NOMO-1 (cell line): ENCODE measurements at regions not wholly inside any gene's neighbourhood (a gene's known extent, or its start where the extent isn't known, plus 50 kb on each side); places are given as distances from the start of the nearest gene placed in this dataset.
"Not testable (repeated sequence)": the region's sequence is repeated elsewhere in the genome, so short reads cannot be mapped to it uniquely, and the experiment has no call there.

Source experiments
- DNase-seq, 2 experiments: peaks; one replicate each; lab custom pipeline; 2025; ENCODE audit not compliant: unreplicated experiment in 2 of 2; lab: John Stamatoyannopoulos, UW

DNA sequence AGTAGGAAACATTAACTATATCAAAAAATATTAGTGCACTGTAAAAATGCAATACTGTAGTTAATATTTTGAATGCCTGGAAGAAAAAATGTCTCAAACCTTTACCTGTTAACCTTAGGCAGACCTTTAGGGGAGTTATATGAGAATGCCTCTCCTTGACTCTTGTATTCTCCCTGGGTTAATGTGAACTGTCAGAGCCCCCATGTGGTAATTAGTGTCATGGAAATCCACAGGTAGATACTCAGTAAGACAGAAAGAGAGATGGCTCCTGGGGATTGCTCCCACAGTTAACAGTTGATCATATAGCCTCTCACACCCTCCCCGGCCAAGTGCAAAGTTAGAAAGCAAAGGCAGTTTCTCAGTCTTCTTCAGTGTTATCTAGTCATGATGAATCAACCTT is 742.8 kb downstream of the NR2F1-AS1 start:
- no peak for DNase-seq

DNA sequence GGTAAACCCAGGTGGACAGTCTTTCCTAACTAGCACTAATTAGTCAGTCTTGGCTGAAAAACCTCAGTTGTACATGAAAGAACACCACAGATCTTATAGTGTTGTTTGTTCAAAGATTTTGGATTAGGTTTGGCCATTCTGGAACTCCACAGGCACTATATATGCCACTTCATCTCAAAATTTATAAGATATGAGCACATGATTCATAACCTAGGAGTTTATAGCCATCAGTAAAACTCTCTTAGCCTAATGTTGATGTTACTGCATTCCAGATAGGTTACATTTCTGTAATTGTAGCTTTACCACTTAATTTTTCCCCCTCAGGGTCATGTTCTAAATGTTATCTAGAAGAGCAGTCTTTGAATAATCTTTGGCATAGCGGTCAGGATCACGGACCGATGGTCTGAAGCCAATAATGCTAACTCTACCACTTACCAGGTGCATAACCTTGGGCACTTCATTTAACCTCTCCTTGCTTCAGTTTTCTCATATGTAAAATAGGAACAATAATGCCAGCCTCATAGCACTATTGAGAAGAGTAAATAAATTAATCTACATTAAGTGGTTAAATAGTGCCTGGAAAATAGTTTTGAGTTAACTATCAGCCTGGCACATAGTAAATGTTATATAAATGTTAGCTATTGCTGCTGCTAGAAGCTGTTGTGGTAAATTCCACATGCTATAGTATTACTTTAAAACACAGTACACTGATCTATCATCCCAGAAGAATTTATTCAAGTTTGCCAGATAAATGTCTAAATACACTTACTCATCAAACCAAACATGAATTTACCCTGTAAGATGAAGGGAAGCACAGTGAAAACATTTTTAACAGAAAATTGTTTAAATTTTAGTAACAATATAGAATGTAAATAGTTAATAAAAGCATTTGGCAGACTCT is 743.9 kb downstream of the NR2F1-AS1 start:
- no peak for DNase-seq

DNA sequence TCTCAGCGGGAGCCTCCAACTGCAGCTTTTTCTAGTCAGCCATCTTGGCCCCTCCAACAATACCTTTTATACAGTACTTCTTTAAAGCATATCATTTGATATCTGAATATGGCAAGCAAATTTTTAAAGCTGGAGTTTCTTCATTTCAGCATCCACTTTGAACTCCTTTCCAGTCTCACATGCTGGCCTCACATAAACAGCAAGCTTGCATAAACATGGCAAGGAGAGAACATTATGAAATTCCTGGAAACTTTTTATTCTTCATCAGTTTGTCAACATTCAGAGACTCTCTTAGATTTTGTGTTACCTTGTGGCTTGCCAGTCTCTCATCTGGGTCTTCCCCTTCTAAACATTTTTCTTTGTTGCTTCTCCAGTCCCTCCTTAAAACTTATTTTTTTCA is 745.3 kb downstream of the NR2F1-AS1 start:
- DNase-seq: no peak

DNA sequence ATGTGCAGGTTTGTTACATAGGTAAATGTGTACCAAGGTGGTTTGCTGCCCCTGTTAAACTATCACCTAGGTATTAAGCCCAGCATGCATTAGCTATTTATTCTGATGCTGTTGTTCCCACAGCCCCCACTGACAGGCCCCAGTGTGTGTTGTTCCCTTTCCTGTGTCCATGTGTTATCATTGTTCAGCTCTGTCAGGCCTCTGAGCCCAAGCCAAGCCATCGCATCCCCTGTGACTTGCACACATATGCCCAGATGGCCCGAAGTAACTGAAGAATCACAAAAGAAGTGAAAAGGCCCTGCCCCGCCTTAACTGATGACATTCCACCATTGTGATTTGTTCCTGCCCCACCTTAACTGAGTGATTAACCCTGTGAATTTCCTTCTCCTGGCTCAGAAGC is 757.5 kb downstream of the NR2F1-AS1 start:
- DNase-seq: not testable (repeated sequence)

DNA sequence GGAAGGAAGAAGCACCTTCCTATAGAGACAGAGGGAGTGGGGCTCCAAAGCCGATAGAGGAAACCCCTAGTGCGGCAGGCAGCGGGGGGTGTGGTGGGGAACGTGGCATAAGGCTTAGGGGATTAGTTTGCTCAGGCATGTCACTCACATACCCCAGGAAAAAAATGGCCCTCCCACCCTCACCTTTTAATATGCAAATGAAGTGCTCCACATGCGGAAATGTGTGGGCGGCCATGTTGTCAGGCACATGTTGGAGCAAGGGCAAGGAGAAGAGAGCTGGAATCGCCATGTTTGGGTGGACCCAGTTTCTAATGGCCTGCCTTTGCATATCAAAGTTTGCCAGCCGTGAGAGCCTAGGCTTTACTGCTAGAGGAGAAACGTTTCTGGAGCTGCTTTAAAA is 758.8 kb downstream of the NR2F1-AS1 start:
- no peak for DNase-seq

DNA sequence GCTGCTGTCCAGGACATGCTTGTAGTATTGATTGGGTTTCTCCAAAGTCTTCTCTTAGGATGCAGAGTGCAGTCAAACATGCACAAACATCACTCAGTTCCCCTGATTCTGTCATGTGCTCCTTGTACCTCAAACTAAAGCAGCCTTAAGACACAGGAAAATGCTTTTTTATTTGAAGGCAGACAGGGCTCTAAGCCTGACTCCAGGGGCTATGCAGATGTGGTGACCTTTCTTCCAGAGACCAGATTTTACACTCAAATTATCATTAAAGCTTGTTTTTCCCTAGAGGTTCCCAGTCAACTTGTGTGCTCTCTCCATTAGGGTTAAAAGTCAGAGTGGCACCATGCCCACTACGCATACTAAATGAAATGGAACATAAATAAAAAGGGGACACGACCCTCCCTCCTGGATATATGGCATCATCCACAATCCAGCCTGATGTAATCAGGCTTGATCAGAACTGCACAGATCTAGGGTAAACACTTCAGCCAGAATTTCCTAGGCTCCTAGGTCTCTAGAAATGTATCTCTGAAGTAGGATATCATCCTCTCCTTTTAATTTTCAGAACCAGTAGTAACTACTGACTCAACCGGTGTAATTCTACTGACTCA is 771.1 kb downstream of the NR2F1-AS1 start:
- DNase-seq: no peak

DNA sequence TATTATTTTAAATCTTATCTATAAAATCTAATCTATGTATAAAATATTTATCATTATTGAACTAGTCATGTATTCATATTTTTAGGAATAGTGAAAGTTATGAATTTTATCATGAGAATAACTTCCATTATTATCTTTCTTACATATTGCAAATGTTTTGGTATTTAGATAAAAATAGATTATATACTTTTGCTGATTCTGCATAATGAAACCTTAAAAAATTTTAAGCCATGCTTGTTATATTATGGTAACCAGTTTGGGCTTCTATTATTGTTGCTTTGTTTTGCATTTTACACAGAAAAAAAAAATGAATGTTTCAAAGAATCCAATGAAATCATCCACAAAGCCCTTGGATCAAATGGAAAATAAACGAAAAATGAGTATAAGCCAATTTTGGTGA is 772.5 kb downstream of the NR2F1-AS1 start:
- no peak for DNase-seq

DNA sequence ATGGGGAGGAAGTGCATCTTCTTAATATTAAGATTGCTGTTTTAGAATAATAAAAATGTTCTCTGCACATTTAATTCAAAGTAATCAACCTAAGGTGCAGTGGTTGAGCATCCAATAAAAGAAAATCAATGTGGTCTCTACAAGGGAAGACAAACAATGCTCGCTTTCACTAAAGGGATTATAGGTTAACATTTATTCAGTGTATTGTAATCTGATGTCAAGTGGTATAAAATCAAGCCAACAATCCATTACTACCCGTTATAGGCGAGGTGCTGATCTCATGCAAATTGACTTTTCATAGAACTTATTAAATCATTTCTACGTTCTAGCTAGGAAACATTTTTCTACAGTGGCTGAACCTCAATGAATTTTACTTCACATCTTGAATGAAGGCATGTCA is 773.9 kb downstream of the NR2F1-AS1 start:
- no peak for DNase-seq

DNA sequence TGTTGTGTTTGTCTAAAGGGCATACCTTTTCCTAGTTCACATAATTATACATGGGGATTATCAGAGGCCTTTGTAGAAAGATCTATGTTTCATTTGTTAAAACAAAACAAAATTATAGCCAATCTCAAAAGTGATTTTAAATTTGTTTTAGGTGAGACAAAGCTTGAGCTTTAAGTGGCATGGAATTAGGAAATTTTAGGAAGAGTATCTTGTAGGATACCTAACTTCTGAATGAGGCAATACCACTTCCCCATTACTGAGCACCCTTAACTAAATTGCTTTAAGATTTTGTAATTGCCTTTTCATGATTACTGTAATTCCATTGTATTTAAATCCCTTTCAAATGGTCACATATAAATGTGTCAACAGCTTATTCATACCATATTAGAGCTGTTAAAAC is 775.6 kb downstream of the NR2F1-AS1 start:
- no peak for DNase-seq

DNA sequence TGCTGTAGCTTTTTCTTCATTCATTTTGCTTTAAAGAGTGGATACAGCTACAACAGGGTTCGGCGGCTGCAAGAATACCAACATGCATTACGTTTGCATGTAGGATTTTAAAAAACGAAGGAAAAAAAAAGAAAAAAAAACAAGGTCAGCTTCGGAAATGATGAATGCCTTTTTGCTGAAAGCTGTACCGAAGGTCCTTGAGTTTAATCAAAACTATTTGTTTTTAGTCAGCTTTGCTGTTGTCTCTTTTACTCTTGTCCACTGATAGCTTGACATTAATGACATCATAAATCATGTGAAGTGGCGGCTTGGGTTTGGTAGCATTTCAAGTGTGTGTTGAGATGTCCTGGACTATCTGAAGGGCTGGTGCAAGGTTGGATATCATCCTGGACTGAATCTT is 779.1 kb downstream of the NR2F1-AS1 start:
- DNase-seq: no peak

DNA sequence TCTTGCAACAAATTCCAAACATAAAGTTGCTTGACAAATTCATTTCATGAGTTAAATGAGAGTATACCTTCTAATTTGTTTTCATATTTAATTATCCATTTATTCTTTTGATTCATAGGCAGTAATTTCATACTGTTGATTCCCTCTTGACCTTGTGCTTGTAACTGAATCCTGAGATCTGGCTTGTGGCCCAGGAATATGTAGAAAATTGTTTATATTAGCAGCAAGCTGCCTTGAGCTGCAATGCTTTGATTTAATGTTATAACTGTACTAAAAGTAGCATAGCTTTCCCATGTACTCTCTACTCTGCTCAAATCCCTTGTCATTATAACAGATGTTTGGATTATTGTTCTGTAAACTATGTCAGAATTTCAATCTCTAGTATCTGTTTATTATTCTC is 780.7 kb downstream of the NR2F1-AS1 start:
- no peak for DNase-seq

DNA sequence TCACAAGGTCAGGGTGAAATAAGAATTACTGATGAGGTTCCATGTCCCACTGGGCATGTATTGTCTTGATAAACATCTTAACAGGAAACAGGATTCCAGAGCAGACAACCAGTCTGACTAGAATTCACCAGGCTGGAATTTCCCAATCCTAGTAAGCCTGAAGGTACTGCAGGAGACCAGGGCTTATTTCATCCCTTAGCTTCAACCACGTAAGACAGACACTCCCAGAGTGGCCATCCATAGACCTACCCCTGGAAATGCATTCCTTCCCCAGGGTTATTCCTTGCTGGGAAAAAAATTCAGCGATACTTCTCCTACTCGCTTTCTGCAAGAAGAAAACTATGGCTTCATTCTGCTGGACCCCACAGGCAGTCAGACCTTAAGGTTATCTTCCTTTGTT is 785.4 kb downstream of the NR2F1-AS1 start:
- DNase-seq: no peak

DNA sequence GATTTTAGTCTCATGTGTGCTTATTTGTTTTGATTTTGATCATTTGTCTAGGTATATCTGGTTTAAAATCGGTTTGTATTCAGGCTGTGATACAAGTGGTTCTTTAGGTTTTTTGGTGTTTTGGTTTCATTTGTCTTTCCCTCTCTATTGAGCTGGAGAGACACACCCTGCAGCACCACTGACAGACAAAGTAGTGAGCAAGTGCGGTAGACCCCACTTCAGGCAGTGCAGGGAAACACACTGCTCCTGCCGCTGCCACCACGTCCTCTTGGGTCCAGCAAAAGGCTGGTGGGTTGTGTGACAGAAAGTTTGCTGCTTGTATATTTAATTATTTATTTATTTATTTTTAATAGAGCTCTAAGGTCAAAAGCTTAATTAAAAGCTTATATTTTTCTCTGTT is 801.0 kb downstream of the NR2F1-AS1 start:
- DNase-seq: no peak

DNA sequence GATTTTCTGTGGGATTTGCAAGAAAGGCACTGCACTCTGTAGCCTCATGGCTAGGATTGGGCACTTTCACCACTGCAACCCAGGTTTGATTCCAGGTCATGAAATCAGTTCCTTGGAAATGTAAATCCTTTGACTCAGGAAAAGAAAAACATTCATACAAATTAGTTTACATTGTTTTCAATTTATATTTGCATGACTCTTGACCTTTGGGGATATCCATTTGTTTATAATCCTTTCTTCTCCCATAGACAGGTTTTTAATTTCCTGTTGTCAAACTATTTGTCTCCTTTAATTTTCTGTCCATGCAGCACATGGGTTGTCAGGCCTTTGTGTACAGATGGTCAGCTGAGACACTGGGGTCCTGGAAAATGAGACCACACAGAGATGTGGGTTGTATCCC is 801.5 kb downstream of the NR2F1-AS1 start:
- no peak for DNase-seq

DNA sequence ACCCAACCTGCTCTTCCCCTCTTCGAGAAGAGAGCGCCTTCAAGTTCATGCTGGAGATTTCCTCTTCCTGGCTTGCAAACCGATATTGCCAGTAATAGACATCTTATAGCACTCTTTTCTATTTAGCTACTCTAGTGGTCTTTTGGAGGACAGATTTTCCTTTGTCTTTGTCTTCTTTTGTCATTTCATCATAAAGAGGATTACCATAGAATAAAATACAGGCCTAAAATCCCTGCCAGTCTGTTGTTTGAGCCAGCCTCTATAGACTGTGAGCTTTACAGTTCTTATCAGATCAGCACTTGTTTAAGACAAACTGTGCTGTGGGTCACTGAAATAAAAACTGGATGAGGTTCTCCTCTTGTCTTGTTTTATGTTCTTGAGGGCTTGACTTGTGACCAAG is 802.8 kb downstream of the NR2F1-AS1 start:
- DNase-seq: no peak

DNA sequence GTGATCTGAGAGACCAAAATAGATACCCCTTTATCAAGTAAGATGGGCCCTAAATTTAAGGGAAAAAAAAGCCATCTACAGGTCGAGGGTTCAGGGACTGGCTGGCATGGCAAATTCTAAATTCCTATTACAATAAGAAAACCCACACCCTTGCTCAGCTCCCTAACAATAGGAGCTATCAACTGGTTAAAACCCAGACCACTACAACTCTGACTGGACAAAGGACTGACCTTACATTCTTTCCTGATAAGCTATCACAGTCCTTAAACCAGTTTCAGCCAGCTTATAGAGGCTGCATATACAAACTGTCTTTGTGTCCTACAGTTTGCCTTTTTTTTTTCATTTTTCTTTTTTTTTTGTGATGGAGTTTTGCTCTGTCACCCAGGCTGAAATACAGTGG is 803.6 kb downstream of the NR2F1-AS1 start:
- no peak for DNase-seq

DNA sequence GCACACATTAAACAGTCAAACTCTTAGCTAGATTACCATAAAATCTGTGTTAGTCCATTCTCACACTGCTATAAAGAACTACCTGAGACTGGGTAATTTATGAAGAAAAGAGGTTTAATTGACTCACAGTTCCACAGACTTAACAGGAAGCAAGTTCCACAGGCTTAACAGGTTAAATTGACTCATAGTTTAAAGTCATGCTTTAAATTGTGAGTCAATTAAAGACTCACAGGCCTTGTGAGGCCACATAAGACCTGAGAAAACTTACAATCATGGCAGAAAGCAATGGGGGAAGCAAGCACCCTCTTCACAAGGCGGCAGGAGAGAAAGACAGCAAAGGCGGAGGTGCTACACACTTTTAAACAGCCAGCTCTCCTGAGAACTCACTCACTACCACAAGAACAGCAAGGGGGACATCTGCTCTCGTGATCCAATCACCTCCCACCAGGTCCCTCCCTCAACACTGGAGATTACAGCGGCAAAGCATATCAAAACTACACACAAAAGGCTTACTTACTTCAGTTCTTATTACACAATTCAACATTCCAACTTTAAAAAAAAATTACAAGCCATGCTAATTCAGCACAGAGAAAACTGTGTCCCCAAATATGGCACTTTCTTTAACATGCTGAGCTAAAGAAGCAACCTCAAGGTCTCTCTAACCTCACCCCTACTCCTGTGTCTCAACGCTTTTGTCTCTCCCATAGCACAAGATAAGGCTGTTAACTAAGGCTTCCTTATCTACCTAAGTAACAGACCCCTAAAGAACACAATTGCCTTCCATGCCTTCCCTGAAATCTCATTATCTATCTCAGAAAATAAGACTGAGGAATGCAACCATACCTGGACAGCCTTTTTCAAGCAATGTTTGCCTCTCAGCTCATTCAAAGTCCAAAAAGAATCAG is 805.1 kb downstream of the NR2F1-AS1 start:
- DNase-seq: no peak

DNA sequence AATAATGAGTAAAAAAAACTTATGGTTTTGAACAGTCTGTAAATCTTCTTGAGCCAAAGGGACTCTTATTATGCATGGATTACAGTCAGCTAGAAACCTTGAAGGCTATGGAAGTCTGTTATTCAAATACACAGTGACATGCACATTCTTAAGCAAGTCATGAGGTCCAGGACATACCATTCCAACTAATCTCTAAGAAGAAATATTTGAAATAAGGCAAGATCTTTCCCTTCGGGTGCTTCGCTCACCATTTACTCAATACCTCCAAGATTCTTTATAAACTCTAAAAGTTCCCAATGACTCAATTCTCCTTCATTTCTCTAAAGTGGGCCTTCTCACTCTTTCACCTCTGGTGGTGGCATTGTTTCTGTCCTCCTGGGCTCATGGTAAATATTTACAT is 811.0 kb downstream of the NR2F1-AS1 start:
- no peak for DNase-seq

DNA sequence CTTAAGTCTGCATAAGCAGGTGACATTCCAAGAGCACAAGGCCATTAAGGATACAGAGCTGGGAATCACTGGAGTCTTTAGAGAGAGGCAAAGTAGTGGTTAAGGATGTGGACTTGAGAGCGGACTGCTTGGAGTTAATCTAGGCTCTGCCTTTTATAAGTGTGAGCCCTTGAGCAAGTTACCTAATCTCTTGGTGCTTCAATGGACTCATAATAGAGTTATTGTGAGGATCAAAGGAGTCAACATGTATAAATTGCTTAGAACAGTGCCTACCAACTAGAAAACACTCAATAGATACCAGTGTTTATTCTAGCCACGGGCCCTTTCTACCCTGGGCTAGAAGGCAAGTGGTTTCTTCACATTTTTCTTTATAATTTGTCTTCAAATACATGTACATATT is 819.4 kb downstream of the NR2F1-AS1 start:
- no peak for DNase-seq

DNA sequence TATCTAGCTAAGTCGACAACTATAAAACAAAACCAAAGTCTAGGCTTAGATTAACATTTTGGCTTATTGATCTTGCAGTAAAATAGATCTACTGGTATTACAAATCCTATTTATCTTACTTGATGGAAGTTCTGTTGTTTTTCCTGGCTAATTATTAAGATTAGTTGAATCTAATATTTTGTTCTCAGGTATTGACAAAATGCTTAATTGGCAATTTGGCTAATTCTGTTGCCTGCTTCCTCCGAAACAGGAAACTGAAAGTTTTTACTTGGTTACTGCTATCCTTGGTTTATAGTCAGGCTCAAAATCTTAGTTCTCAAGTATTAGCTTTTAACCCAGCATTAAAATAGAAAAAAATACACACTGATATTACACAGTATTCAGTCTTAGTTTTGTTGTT is 820.5 kb downstream of the NR2F1-AS1 start:
- DNase-seq: no peak

DNA sequence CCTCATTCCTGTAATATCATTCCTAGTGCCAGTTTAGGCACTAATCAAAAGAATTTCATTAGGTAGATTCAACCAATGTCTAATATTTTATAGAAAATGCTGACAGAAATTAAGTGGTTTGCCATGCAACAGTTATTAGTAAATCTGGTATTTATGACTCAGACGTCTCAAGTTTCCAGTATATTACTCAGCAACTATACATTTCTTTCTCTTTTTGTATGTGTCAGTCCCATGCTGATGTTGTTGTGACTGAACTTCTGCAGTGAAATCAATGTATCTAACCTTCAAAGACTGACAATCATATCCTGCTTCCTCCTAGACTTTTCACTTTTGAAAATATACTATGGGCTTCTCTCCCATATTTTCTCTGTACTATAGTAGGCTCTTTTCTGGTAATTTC is 822.5 kb downstream of the NR2F1-AS1 start:
- no peak for DNase-seq
